Activated CD8-positive, alpha-beta T cell treated with anti-CD3 and anti-CD28 coated beads for 36 hours (primary cell): ENCODE measurements at regions not wholly inside any gene's neighbourhood (a gene's known extent, or its start where the extent isn't known, plus 50 kb on each side); places are given as distances from the start of the nearest gene placed in this dataset.

Source experiments
- ATAC-seq: fragments of 200-7000 bp; cut with Tn5 transposase; one replicate; pipeline ENCODE4 v1.10.0; 2021; ENCODE audit warnings: mild to moderate bottlenecking, moderate library complexity
- CTCF ChIA-PET: fragments of 350-600 bp; sonication (Branson Sonifier 250); formaldehyde crosslinking; loops from one replicate; lab custom pipeline; 2021; ENCODE audit warnings: antibody characterized with exemption; lab: Charles Lee
- POLR2A ChIA-PET: fragments of 350-600 bp; sonication (Branson Sonifier 250); formaldehyde crosslinking; loops from one replicate; lab custom pipeline; 2021; ENCODE audit warnings: antibody characterized with exemption; lab: Charles Lee
- DNase-seq: peaks from one replicate; pipeline ENCODE4 v3.0.0-alpha.2; 2020
- H3K27ac Mint-ChIP-seq: one replicate; pipeline ENCODE4 v1.8.0; 2021; ENCODE audit warnings: mild to moderate bottlenecking, mixed read lengths
- H3K27me3 Mint-ChIP-seq: one replicate; pipeline ENCODE4 v1.8.0; 2021; ENCODE audit warnings: mixed read lengths
- H3K36me3 Mint-ChIP-seq: one replicate; pipeline ENCODE4 v1.8.0; 2021; ENCODE audit warnings: low read depth, mixed read lengths
- H3K4me1 Mint-ChIP-seq: one replicate; pipeline ENCODE4 v1.8.0; 2021; ENCODE audit warnings: low read depth, mixed read lengths
- H3K4me3 Mint-ChIP-seq: one replicate; pipeline ENCODE4 v1.8.0; 2021; ENCODE audit warnings: mild to moderate bottlenecking, moderate library complexity, mixed read lengths
- H3K9me3 Mint-ChIP-seq: one replicate; pipeline ENCODE4 v1.8.0; 2021; ENCODE audit warnings: mixed read lengths
- intact Hi-C: fragments of 100-400 bp; cut with micrococcal nuclease; formaldehyde crosslinking; loops from one replicate; pipeline ENCODE4 v1.10.0; 2022
- TF ChIP-seq, protein P1 (sequence below): fragments of 200-600 bp; IDR thresholded peaks from one replicate; pipeline ENCODE4 v1.8.0; 2022; ENCODE audit warnings: antibody characterized with exemption, mild to moderate bottlenecking

- ATAC-seq: no peak
Observed at GRCh38 chr1:29807689-29808088, 571.4 kb downstream of the PTPRU start.

DNA sequence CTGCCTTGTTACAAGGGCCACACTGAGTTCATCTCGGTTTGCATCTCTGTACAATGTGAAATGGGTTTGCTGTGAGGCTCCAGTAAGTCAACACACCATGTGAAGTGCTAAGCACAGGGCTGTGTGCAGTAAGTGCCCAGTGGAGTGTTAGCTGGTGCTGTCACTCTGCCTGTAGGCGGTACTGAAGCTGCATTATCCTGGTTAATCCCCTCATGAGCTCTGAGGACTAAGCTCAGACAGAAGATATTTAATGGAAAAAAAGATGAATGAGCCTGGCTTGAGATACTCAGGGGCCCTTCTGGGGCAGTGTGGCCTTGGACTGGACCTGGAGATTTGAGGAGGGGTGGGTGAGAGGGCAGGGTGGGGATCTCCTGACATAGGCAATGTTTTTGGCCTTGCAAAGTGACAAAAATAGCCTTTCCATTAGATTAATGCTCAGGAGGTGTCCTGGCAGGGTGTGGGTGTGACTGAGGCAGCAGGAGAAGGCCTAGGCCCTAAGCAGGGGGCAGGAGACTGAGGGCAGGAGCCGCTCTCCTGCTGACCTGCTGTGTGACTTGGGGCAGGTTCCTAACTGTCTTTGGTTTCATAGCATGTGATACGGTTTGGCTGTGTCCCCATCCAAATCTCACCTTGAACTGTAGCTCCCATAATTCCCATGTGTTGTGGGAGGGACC is 570.5 kb downstream of the PTPRU start:
- intact Hi-C loops: no loop called here
- no peak for DNase-seq
- POLR2A ChIA-PET: no interaction called here
- TF ChIP-seq, protein P1, sequence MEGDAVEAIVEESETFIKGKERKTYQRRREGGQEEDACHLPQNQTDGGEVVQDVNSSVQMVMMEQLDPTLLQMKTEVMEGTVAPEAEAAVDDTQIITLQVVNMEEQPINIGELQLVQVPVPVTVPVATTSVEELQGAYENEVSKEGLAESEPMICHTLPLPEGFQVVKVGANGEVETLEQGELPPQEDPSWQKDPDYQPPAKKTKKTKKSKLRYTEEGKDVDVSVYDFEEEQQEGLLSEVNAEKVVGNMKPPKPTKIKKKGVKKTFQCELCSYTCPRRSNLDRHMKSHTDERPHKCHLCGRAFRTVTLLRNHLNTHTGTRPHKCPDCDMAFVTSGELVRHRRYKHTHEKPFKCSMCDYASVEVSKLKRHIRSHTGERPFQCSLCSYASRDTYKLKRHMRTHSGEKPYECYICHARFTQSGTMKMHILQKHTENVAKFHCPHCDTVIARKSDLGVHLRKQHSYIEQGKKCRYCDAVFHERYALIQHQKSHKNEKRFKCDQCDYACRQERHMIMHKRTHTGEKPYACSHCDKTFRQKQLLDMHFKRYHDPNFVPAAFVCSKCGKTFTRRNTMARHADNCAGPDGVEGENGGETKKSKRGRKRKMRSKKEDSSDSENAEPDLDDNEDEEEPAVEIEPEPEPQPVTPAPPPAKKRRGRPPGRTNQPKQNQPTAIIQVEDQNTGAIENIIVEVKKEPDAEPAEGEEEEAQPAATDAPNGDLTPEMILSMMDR: no peak
- Mint-ChIP-seq H3K9me3 (no peaks in the 10 kb centered on the region), H3K36me3 (no peaks in the 10 kb centered on the region), H3K27ac (no peak overlapping the region), H3K4me1 (no peaks in the 10 kb centered on the region), H3K27me3 (peaks cover 2% of the 10 kb centered on the region), H3K4me3 (no peak overlapping the region)
- CTCF ChIA-PET: interaction anchor here (1.1 kb wide), 1 partner anchor 14 kb away, joined by 3 read pairs; no protein-coding TSS in a partner anchor
- ATAC-seq: no peak

More at GRCh38 chr1:29807689-29808088, 571.4 kb downstream of the PTPRU start:
- H3K36me3 Mint-ChIP-seq: no peaks in the 10 kb centered on the region
- ChIA-PET POLR2A (no interaction called here), CTCF (no interaction called here)
- no peak overlapping the region for H3K27ac Mint-ChIP-seq
- TF ChIP-seq, protein P1: no peak
- no peaks in the 10 kb centered on the region for H3K4me1 Mint-ChIP-seq
- H3K9me3 Mint-ChIP-seq: no peaks in the 10 kb centered on the region
- intact Hi-C loops: no loop called here
- no peak overlapping the region for H3K4me3 Mint-ChIP-seq
- no peak for DNase-seq
- peaks cover 2% of the 10 kb centered on the region for H3K27me3 Mint-ChIP-seq

GRCh38 chr1:29805896-29806160 is 569.5 kb downstream of the PTPRU start:
- no peaks in the 10 kb centered on the region for H3K4me1 Mint-ChIP-seq
- intact Hi-C loops: no loop called here
- H3K36me3 Mint-ChIP-seq: no peaks in the 10 kb centered on the region
- H3K27me3 Mint-ChIP-seq: peaks cover 4% of the 10 kb centered on the region
- H3K27ac Mint-ChIP-seq: no peak overlapping the region
- no peak for ATAC-seq
- no peaks in the 10 kb centered on the region for H3K9me3 Mint-ChIP-seq
- ChIA-PET CTCF (interaction anchor here (1.1 kb wide), 1 partner anchor 13 kb away, joined by 3 read pairs; no protein-coding TSS in a partner anchor), POLR2A (no interaction called here)
- TF ChIP-seq, protein P1: no peak
- no peak overlapping the region for H3K4me3 Mint-ChIP-seq
- no peak for DNase-seq

DNA sequence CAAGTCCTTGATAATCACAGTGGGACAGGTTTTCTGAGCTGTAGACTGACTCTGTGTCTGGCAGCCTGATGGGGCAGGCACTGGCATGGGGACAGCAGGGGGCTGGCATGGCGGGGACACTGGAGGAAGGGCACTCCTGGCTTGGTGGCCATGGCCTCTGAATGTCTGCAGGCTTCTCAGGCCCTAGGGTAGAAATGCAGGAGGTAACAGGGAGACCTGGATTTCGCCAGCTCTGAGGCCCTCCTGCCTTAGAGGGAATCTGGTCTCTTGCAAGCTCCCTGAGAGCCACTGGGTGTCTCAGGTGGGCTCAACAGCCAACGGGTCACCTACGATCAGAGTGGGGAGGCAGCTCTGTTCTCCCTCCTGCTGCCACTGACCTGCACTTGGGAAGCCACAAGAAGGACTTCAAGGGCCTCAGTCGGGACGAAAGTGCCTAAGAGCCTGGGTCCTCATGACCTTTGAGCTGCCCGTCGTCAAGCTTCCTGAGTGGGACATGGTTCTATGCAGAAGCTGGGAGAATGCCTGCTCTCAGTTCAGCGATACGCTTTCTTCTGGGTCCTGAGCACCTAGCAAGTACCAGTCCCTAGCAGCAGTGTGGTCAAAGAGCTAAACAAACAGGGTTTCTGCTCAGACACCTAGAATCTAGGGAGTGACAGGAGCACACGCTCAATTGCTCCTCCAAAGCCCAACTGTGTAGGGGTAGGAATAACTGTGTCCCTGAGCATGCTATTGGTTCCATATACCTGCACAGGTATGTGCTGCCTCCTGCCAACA is 569.0 kb downstream of the PTPRU start:
- intact Hi-C loops: no loop called here
- Mint-ChIP-seq H3K36me3 (no peaks in the 10 kb centered on the region), H3K9me3 (no peaks in the 10 kb centered on the region), H3K4me3 (no peak overlapping the region), H3K27ac (no peak overlapping the region), H3K4me1 (no peaks in the 10 kb centered on the region), H3K27me3 (peaks cover 5% of the 10 kb centered on the region)
- POLR2A ChIA-PET: no interaction called here
- TF ChIP-seq, protein P1: no peak
- ATAC-seq (no peak), DNase-seq (no peak)
- CTCF ChIA-PET: interaction anchor here (2.4 kb wide), 1 partner anchor 13 kb away, joined by 7 read pairs; no protein-coding TSS in a partner anchor
